ENCODE measurements at regions not wholly inside any gene's neighbourhood (a gene's known extent, or its start where the extent isn't known, plus 50 kb on each side); places are given as distances from the start of the nearest gene placed in this dataset.

- Histone ChIP-seq H3K36me3 (ENCODE audit: control insufficient read depth in 2 of 2, insufficient read depth in 2 of 2, low read length in 1 of 2) (no peaks in the 10 kb centered on the region), H3K9me3 (ENCODE audit: control insufficient read depth in 2 of 2, insufficient read depth in 1 of 2, low read length in 1 of 2) (no peaks in the 10 kb centered on the region), H3K27me3 (ENCODE audit: control insufficient read depth in 2 of 2, insufficient read depth in 1 of 2, low read length in 1 of 2) (no peaks in the 10 kb centered on the region), H3K4me3 (ENCODE audit: low read length in 2 of 2) (no peak overlapping the region), H3K4me1 (ENCODE audit: control insufficient read depth in 2 of 2, insufficient read depth in 2 of 2, low read length in 2 of 2) (no peaks in the 10 kb centered on the region), H3K27ac (ENCODE audit: low read depth in 1 of 2, low read length in 1 of 2) (no peak overlapping the region)
- no peak for DNase-seq (ENCODE audit: low read depth in 6 of 9, low spot score in 9 of 9)
- WGBS, result 89% methylated on average over 17 of the region's 17 CpGs
Observed at GRCh38 chr20:61109221-61109805, 142.7 kb upstream of the CDH4 start.

DNA sequence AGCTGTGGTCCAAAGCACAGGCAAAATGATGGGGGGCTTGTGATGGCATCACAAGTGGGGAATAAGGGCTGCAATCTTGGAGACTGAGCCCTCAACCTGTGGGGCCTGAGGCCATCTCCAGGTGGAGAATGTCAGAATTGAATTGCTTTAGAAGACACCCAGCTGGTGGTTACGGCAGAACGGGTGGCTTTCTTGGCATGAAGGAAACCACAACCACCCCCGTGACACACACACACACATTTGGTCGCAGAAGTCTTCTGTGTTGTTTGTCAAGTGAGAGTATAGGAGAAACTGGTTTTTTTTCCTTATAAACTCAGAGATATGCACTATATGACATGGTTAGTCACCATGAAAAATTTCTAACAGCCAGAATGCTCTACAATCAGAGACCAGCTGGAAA is 139.5 kb upstream of the CDH4 start:
- DNase-seq (ENCODE audit: low read depth in 6 of 9, low spot score in 9 of 9), result no peak
- no peaks in the 10 kb centered on the region for H3K36me3 ChIP-seq (ENCODE audit: control insufficient read depth in 2 of 2, insufficient read depth in 2 of 2, low read length in 1 of 2)
- H3K27ac ChIP-seq (ENCODE audit: low read depth in 1 of 2, low read length in 1 of 2), result no peak overlapping the region
- 29% methylated on average over 4 of the region's 4 CpGs for WGBS
- no peaks in the 10 kb centered on the region for H3K9me3 ChIP-seq (ENCODE audit: control insufficient read depth in 2 of 2, insufficient read depth in 1 of 2, low read length in 1 of 2)
- H3K4me1 ChIP-seq (ENCODE audit: control insufficient read depth in 2 of 2, insufficient read depth in 2 of 2, low read length in 2 of 2), result no peaks in the 10 kb centered on the region
- H3K4me3 ChIP-seq (ENCODE audit: low read length in 2 of 2), result no peak overlapping the region
- no peaks in the 10 kb centered on the region for H3K27me3 ChIP-seq (ENCODE audit: control insufficient read depth in 2 of 2, insufficient read depth in 1 of 2, low read length in 1 of 2)

DNA sequence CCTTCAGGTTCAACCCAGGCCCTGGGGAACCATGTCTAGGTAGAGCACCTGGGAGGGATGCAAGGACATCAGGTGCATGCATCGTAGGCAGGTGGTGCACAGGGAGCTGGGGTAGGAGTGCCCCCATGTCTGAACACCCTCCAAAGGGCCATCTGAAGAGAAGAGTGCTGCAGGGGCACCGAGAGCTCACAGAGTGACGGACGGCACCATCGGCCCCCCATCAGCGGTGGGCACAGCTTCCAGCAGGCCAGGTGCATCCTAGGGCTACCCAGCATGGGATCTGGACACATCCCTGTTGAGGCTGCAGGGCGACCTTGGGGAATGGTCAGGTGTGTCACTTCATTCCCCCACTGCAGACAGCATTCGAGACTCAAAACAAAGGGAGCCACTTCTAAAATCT is 138.3 kb upstream of the CDH4 start:
- no peak for DNase-seq (ENCODE audit: low read depth in 6 of 9, low spot score in 9 of 9)
- Histone ChIP-seq H3K36me3 (ENCODE audit: control insufficient read depth in 2 of 2, insufficient read depth in 2 of 2, low read length in 1 of 2) (no peaks in the 10 kb centered on the region), H3K4me3 (ENCODE audit: low read length in 2 of 2) (no peak overlapping the region), H3K4me1 (ENCODE audit: control insufficient read depth in 2 of 2, insufficient read depth in 2 of 2, low read length in 2 of 2) (no peaks in the 10 kb centered on the region), H3K27ac (ENCODE audit: low read depth in 1 of 2, low read length in 1 of 2) (no peak overlapping the region), H3K9me3 (ENCODE audit: control insufficient read depth in 2 of 2, insufficient read depth in 1 of 2, low read length in 1 of 2) (no peaks in the 10 kb centered on the region), H3K27me3 (ENCODE audit: control insufficient read depth in 2 of 2, insufficient read depth in 1 of 2, low read length in 1 of 2) (no peaks in the 10 kb centered on the region)
- 93% methylated on average over 8 of the region's 8 CpGs for WGBS

GRCh38 chr20:61114493-61115175 is 137.4 kb upstream of the CDH4 start:
- no peak overlapping the region for H3K4me3 ChIP-seq (ENCODE audit: low read length in 2 of 2)
- no peaks in the 10 kb centered on the region for H3K4me1 ChIP-seq (ENCODE audit: control insufficient read depth in 2 of 2, insufficient read depth in 2 of 2, low read length in 2 of 2)
- H3K36me3 ChIP-seq (ENCODE audit: control insufficient read depth in 2 of 2, insufficient read depth in 2 of 2, low read length in 1 of 2), result no peaks in the 10 kb centered on the region
- DNase-seq (ENCODE audit: low read depth in 6 of 9, low spot score in 9 of 9), result no peak
- no peaks in the 10 kb centered on the region for H3K27me3 ChIP-seq (ENCODE audit: control insufficient read depth in 2 of 2, insufficient read depth in 1 of 2, low read length in 1 of 2)
- WGBS, result 95% methylated on average over 18 of the region's 18 CpGs
- H3K9me3 ChIP-seq (ENCODE audit: control insufficient read depth in 2 of 2, insufficient read depth in 1 of 2, low read length in 1 of 2), result no peaks in the 10 kb centered on the region
- no peak overlapping the region for H3K27ac ChIP-seq (ENCODE audit: low read depth in 1 of 2, low read length in 1 of 2)

DNA sequence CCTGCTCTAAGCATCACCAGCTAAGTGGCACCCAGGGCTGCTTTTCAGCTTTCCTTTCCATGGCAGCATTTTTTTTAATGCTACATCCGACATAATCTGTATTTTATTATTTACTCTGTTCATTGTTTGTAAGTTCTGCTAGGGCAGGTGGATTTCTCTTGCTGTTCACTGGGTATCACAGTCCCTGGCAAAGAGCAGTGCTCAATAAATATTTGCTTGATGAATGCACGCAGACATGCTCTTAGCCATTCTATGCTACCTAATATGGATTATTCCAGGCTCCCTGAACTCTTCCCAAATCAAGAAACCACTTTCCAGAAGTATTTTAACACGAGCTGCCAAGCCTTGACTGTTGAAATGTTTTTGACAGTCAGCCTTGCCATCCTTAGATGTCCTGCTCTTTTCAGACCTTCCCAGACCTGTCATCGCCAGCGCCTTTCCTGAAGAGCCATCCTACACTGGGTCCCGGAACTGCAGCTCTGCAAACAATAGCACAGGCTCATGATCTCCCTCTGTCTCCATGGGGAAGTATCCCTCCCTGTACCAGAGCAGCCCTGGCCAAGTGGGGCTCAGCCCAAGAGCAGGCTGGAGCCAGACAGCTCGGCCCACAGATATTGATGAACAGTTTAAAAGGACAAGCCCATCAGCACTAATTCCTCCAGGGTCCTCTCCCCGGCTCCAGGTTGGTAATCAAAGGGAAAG is 136.5 kb upstream of the CDH4 start:
- no peak for DNase-seq (ENCODE audit: low read depth in 6 of 9, low spot score in 9 of 9)
- Histone ChIP-seq H3K27ac (ENCODE audit: low read depth in 1 of 2, low read length in 1 of 2) (no peak overlapping the region), H3K9me3 (ENCODE audit: control insufficient read depth in 2 of 2, insufficient read depth in 1 of 2, low read length in 1 of 2) (no peaks in the 10 kb centered on the region), H3K4me1 (ENCODE audit: control insufficient read depth in 2 of 2, insufficient read depth in 2 of 2, low read length in 2 of 2) (no peaks in the 10 kb centered on the region), H3K4me3 (ENCODE audit: low read length in 2 of 2) (no peak overlapping the region), H3K27me3 (ENCODE audit: control insufficient read depth in 2 of 2, insufficient read depth in 1 of 2, low read length in 1 of 2) (no peaks in the 10 kb centered on the region), H3K36me3 (ENCODE audit: control insufficient read depth in 2 of 2, insufficient read depth in 2 of 2, low read length in 1 of 2) (no peaks in the 10 kb centered on the region)
- 76% methylated on average over 8 of the region's 8 CpGs for WGBS

DNA sequence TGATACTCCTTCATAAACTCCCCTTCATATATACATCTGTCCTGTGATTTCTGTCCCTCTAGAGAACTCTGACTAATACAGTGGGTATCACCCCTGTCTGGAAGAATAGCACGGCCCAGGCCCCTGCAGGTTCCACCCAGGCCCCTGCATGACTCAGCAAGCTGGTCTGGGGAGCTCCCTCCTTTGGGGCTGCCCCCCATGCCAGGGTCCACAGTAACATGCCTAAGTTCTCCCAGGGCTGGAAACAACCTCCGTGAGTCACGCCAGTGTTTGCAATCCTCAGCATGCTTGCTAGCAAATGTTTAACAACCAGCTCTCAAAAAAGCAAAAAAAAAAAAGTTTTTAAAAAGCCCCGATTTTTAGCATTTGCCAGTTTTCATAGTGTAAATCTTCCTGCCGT is 134.3 kb upstream of the CDH4 start:
- H3K9me3 ChIP-seq (ENCODE audit: control insufficient read depth in 2 of 2, insufficient read depth in 1 of 2, low read length in 1 of 2), result no peaks in the 10 kb centered on the region
- no peak overlapping the region for H3K27ac ChIP-seq (ENCODE audit: low read depth in 1 of 2, low read length in 1 of 2)
- no peaks in the 10 kb centered on the region for H3K27me3 ChIP-seq (ENCODE audit: control insufficient read depth in 2 of 2, insufficient read depth in 1 of 2, low read length in 1 of 2)
- no peak overlapping the region for H3K4me3 ChIP-seq (ENCODE audit: low read length in 2 of 2)
- no peaks in the 10 kb centered on the region for H3K36me3 ChIP-seq (ENCODE audit: control insufficient read depth in 2 of 2, insufficient read depth in 2 of 2, low read length in 1 of 2)
- H3K4me1 ChIP-seq (ENCODE audit: control insufficient read depth in 2 of 2, insufficient read depth in 2 of 2, low read length in 2 of 2), result no peaks in the 10 kb centered on the region
- 89% methylated on average over 5 of the region's 5 CpGs for WGBS
- DNase-seq (ENCODE audit: low read depth in 6 of 9, low spot score in 9 of 9), result no peak

GRCh38 chr20:61118429-61119224 is 133.4 kb upstream of the CDH4 start:
- H3K4me1 ChIP-seq (ENCODE audit: control insufficient read depth in 2 of 2, insufficient read depth in 2 of 2, low read length in 2 of 2), result no peaks in the 10 kb centered on the region
- H3K27ac ChIP-seq (ENCODE audit: low read depth in 1 of 2, low read length in 1 of 2), result no peak overlapping the region
- no peaks in the 10 kb centered on the region for H3K27me3 ChIP-seq (ENCODE audit: control insufficient read depth in 2 of 2, insufficient read depth in 1 of 2, low read length in 1 of 2)
- H3K9me3 ChIP-seq (ENCODE audit: control insufficient read depth in 2 of 2, insufficient read depth in 1 of 2, low read length in 1 of 2), result no peaks in the 10 kb centered on the region
- no peak for DNase-seq (ENCODE audit: low read depth in 6 of 9, low spot score in 9 of 9)
- H3K4me3 ChIP-seq (ENCODE audit: low read length in 2 of 2), result no peak overlapping the region
- H3K36me3 ChIP-seq (ENCODE audit: control insufficient read depth in 2 of 2, insufficient read depth in 2 of 2, low read length in 1 of 2), result no peaks in the 10 kb centered on the region
- WGBS, result 89% methylated on average over 14 of the region's 14 CpGs

DNA sequence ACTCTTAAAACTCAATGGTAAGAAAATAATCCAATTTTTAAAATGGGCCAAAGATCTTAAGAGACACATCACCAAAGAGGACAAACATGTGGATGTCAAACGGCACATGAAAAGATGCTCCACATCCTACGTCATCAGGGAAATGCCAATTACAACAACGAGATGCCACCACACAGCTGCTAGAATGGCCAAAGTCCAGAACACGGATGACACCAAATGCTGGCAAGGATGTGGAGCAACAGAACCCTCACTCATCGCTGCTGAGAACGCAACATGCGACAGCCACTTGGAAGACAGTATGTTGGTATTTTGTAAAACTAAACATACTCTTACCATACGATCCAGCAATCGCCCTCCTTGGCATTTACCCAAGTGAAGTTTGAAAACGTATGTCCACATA is 132.8 kb upstream of the CDH4 start:
- H3K27ac ChIP-seq (ENCODE audit: low read depth in 1 of 2, low read length in 1 of 2), result no peak overlapping the region
- no peaks in the 10 kb centered on the region for H3K9me3 ChIP-seq (ENCODE audit: control insufficient read depth in 2 of 2, insufficient read depth in 1 of 2, low read length in 1 of 2)
- WGBS, result 95% methylated on average over 10 of the region's 10 CpGs
- DNase-seq (ENCODE audit: low read depth in 6 of 9, low spot score in 9 of 9), result no peak
- H3K4me1 ChIP-seq (ENCODE audit: control insufficient read depth in 2 of 2, insufficient read depth in 2 of 2, low read length in 2 of 2), result no peaks in the 10 kb centered on the region
- H3K36me3 ChIP-seq (ENCODE audit: control insufficient read depth in 2 of 2, insufficient read depth in 2 of 2, low read length in 1 of 2), result no peaks in the 10 kb centered on the region
- no peak overlapping the region for H3K4me3 ChIP-seq (ENCODE audit: low read length in 2 of 2)
- no peaks in the 10 kb centered on the region for H3K27me3 ChIP-seq (ENCODE audit: control insufficient read depth in 2 of 2, insufficient read depth in 1 of 2, low read length in 1 of 2)

Data from thymus (tissue), 11 donors.